ENCODE measurements at regions not wholly inside any gene's neighbourhood (a gene's known extent, or its start where the extent isn't known, plus 50 kb on each side); places are given as distances from the start of the nearest gene placed in this dataset.
A peak's percentile ranks its signal among the peaks of the same experiment; 100 is the strongest.

GRCh38 chr2:20111311-20112131 is 60.1 kb upstream of the LAPTM4A start:
- no peak for TF ChIP-seq CTCF (IDR thresholded peaks at IDR 0.05; ENCODE audit: insufficient read depth, low read depth, low read length)
- no peak overlapping the region for H3K4me3 ChIP-seq (ENCODE audit: low read depth, low read length)
- no peak for DNase-seq (ENCODE audit: low read depth)

DNA sequence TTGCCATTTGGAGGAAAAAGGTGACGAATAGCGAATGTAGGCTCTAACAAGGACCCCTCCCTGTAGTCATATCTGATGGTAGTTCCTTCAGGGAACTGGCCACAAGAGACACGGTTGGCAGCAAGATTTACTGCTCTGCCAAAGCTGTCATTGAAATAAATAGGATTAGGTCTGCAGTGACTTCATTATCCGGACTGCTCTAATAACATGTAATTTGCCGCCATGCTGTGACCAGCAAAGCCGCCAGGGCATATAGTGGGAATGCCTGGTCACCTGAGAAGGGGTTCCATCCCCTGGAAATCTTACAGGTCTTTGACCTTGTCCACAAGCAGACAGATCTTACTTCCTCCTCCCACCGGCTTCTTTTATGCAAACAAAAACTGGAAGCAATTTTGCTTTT is 59.4 kb upstream of the LAPTM4A start:
- DNase-seq (ENCODE audit: low read depth), result no peak
- H3K4me3 ChIP-seq (ENCODE audit: low read depth, low read length), result no peak overlapping the region
- no peak for TF ChIP-seq CTCF (IDR thresholded peaks at IDR 0.05; ENCODE audit: insufficient read depth, low read depth, low read length)

DNA sequence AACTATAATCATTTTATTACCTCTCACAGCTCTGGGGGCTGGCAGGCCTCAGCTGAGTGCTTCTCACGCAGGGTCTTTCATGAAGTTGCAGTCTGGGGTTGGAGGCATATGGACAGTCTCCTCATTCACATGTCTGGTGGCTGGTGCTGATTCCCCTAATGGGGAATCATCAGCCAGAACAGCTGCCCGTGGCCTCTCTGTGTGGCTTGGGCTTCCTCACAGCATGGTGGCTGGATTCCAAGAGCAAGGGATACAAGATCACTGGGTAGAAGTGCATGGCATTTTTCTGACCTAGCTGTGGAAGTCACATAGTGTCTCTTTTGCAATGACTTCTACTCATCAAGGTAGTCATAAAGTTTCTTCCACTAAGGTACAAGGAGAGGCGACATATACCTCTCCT is 59.0 kb upstream of the LAPTM4A start:
- DNase-seq (ENCODE audit: low read depth), result no peak
- H3K4me3 ChIP-seq (ENCODE audit: low read depth, low read length), result no peak overlapping the region
- no peak for TF ChIP-seq CTCF (IDR thresholded peaks at IDR 0.05; ENCODE audit: insufficient read depth, low read depth, low read length)

- TF ChIP-seq CTCF (IDR thresholded peaks at IDR 0.05; ENCODE audit: insufficient read depth, low read depth, low read length), result no peak
- peak; percentile 86 for DNase-seq (ENCODE audit: low read depth)
- H3K4me3 ChIP-seq (ENCODE audit: low read depth, low read length), result no peak overlapping the region
Observed at GRCh38 chr2:20108655-20109396, 57.4 kb upstream of the LAPTM4A start.

GRCh38 chr2:20107776-20108175 is 56.3 kb upstream of the LAPTM4A start:
- TF ChIP-seq CTCF (IDR thresholded peaks at IDR 0.05; ENCODE audit: insufficient read depth, low read depth, low read length), result no peak
- peak; percentile 57 for DNase-seq (ENCODE audit: low read depth)
- H3K4me3 ChIP-seq (ENCODE audit: low read depth, low read length), result no peak overlapping the region

DNA sequence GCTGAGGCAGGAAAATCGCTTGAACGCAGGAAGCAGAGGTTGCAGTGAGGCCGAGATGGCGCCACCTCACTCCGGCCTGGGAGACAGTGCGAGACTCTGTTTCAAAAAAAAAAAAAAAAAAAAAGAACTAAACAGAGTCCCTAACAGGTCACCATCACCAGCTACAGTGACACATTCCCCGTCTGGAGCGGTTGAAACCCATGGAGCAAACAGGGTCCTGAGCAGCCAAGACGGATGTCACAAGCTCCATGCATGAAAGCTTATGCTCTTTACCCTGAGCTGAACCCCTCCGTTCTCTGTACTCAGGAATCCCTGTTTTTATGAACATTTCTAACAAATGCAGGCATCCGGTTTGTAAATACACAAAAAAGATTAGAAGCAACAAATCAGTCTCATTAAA is 55.9 kb upstream of the LAPTM4A start:
- no peak overlapping the region for H3K4me3 ChIP-seq (ENCODE audit: low read depth, low read length)
- no peak for DNase-seq (ENCODE audit: low read depth)
- no peak for TF ChIP-seq CTCF (IDR thresholded peaks at IDR 0.05; ENCODE audit: insufficient read depth, low read depth, low read length)
